ENCODE measurements at regions not wholly inside any gene's neighbourhood (a gene's known extent, or its start where the extent isn't known, plus 50 kb on each side); places are given as distances from the start of the nearest gene placed in this dataset.

GRCh38 chr22:48683640-48684039, 1144.0 kb downstream of the BRD1 start:
- no peak for DNase-seq (ENCODE audit: low read depth in 2 of 2)

- DNase-seq (ENCODE audit: low read depth in 2 of 2), result no peak
Measured at GRCh38 chr22:48682504-48682903, 1145.2 kb downstream of the BRD1 start.

- no peak for DNase-seq (ENCODE audit: low read depth in 2 of 2)
Measured at GRCh38 chr22:48680601-48681000, 1147.1 kb downstream of the BRD1 start.

GRCh38 chr22:48679656-48680555, 1147.8 kb downstream of the BRD1 start:
- DNase-seq (ENCODE audit: low read depth in 2 of 2), result no peak

GRCh38 chr22:48678171-48679135, 1149.2 kb downstream of the BRD1 start:
- DNase-seq (ENCODE audit: low read depth in 2 of 2), result no peak

GRCh38 chr22:48677621-48678020, 1150.1 kb downstream of the BRD1 start:
- DNase-seq (ENCODE audit: low read depth in 2 of 2), result no peak

- DNase-seq (ENCODE audit: low read depth in 2 of 2), result no peak
Measured at GRCh38 chr22:48677168-48677520, 1150.5 kb downstream of the BRD1 start.

- DNase-seq (ENCODE audit: low read depth in 2 of 2), result no peak
Measured at GRCh38 chr22:48676266-48677167, 1151.2 kb downstream of the BRD1 start.

- DNase-seq (ENCODE audit: low read depth in 2 of 2), result no peak
Measured at GRCh38 chr22:48675830-48676145, 1151.9 kb downstream of the BRD1 start.

GRCh38 chr22:48675141-48675829, 1152.4 kb downstream of the BRD1 start:
- DNase-seq (ENCODE audit: low read depth in 2 of 2), result no peak

- DNase-seq (ENCODE audit: low read depth in 2 of 2), result no peak
Measured at GRCh38 chr22:48673806-48674500, 1153.7 kb downstream of the BRD1 start.

- DNase-seq (ENCODE audit: low read depth in 2 of 2), result no peak
Measured at GRCh38 chr22:48672387-48672786, 1155.3 kb downstream of the BRD1 start.

- no peak for DNase-seq (ENCODE audit: low read depth in 2 of 2)
Measured at GRCh38 chr22:48670731-48671130, 1156.9 kb downstream of the BRD1 start.

- no peak for DNase-seq (ENCODE audit: low read depth in 2 of 2)
Measured at GRCh38 chr22:48669986-48670716, 1157.5 kb downstream of the BRD1 start.

GRCh38 chr22:48669226-48669625, 1158.4 kb downstream of the BRD1 start:
- DNase-seq (ENCODE audit: low read depth in 2 of 2), result no peak

GRCh38 chr22:48667289-48667688, 1160.4 kb downstream of the BRD1 start:
- DNase-seq (ENCODE audit: low read depth in 2 of 2), result no peak

GRCh38 chr22:48666620-48667019, 1161.1 kb downstream of the BRD1 start:
- no peak for DNase-seq (ENCODE audit: low read depth in 2 of 2)

GRCh38 chr22:48665311-48665995, 1162.2 kb downstream of the BRD1 start:
- no peak for DNase-seq (ENCODE audit: low read depth in 2 of 2)

GRCh38 chr22:48664586-48664985, 1163.1 kb downstream of the BRD1 start:
- no peak for DNase-seq (ENCODE audit: low read depth in 2 of 2)
